HEK293 (cell line): ENCODE measurements at regions not wholly inside any gene's neighbourhood (a gene's known extent, or its start where the extent isn't known, plus 50 kb on each side); places are given as distances from the start of the nearest gene placed in this dataset.
A peak's percentile ranks its signal among the peaks of the same experiment; 100 is the strongest.

Experiments used
- AEBP2 ChIP-seq: fragments of 450-650 bp; formaldehyde crosslinking; IDR thresholded peaks from 2 replicates; pipeline ENCODE4 v1.5.1; 2016; ENCODE audit warnings: missing biosample characterization, missing genetic modification characterization, borderline replicate concordance
- OSR2 ChIP-seq: fragments of 450-650 bp; formaldehyde crosslinking; IDR thresholded peaks from 2 replicates; pipeline ENCODE4 v1.5.1; 2016; ENCODE audit warnings: missing biosample characterization, missing genetic modification characterization
- OVOL3 ChIP-seq: fragments of 450-650 bp; formaldehyde crosslinking; IDR thresholded peaks from 2 replicates; pipeline ENCODE4 v1.5.1; 2016; ENCODE audit warnings: missing biosample characterization, missing genetic modification characterization
- PRDM10 ChIP-seq: fragments of 450-650 bp; formaldehyde crosslinking; IDR thresholded peaks from 2 replicates; pipeline ENCODE4 v1.5.1; 2016; ENCODE audit warnings: missing biosample characterization, missing genetic modification characterization
- PRDM6 ChIP-seq: fragments of 450-650 bp; formaldehyde crosslinking; IDR thresholded peaks from 2 replicates; pipeline ENCODE4 v1.5.1; 2017; ENCODE audit warnings: missing biosample characterization, missing genetic modification characterization
- SP7 ChIP-seq: fragments of 450-650 bp; formaldehyde crosslinking; IDR thresholded peaks from 2 replicates; pipeline ENCODE4 v1.5.1; 2016; ENCODE audit warnings: missing biosample characterization, missing genetic modification characterization
- ZBTB10 ChIP-seq: fragments of 450-650 bp; formaldehyde crosslinking; IDR thresholded peaks from 2 replicates; pipeline ENCODE4 v1.5.1; 2016; ENCODE audit warnings: missing biosample characterization, missing genetic modification characterization
- ZBTB48 ChIP-seq: fragments of 450-650 bp; formaldehyde crosslinking; IDR thresholded peaks from 2 replicates; pipeline ENCODE4 v1.5.1; 2016; ENCODE audit warnings: missing biosample characterization, missing genetic modification characterization
- ZBTB49 ChIP-seq: fragments of 450-650 bp; formaldehyde crosslinking; IDR thresholded peaks from 2 replicates; pipeline ENCODE4 v1.5.1; 2016; ENCODE audit warnings: missing biosample characterization, missing genetic modification characterization, low read depth
- ZBTB8A ChIP-seq: fragments of 450-650 bp; formaldehyde crosslinking; IDR thresholded peaks from 2 replicates; pipeline ENCODE4 v1.5.1; 2016; ENCODE audit warnings: missing biosample characterization, missing genetic modification characterization
- ZIC2 ChIP-seq: fragments of 450-650 bp; formaldehyde crosslinking; IDR thresholded peaks from 2 replicates; pipeline ENCODE4 v1.5.1; 2016; ENCODE audit warnings: missing biosample characterization, missing genetic modification characterization
- ZNF121 ChIP-seq: fragments of 450-650 bp; formaldehyde crosslinking; IDR thresholded peaks from 2 replicates; pipeline ENCODE4 v1.5.1; 2016; ENCODE audit warnings: missing biosample characterization, missing genetic modification characterization
- ZNF211 ChIP-seq: fragments of 450-650 bp; formaldehyde crosslinking; IDR thresholded peaks from 2 replicates; pipeline ENCODE4 v1.5.1; 2016; ENCODE audit warnings: low read depth, missing biosample characterization, missing genetic modification characterization
- ZNF214 ChIP-seq: fragments of 450-650 bp; formaldehyde crosslinking; IDR thresholded peaks from 2 replicates; pipeline ENCODE4 v1.5.1; 2017; ENCODE audit warnings: missing biosample characterization, mild to moderate bottlenecking, missing genetic modification characterization, borderline replicate concordance
- ZNF302 ChIP-seq: fragments of 450-650 bp; formaldehyde crosslinking; IDR thresholded peaks from 2 replicates; pipeline ENCODE4 v1.5.1; 2016; ENCODE audit warnings: missing biosample characterization, missing genetic modification characterization, low read depth
- ZNF311 ChIP-seq: fragments of 450-650 bp; formaldehyde crosslinking; IDR thresholded peaks from 2 replicates; pipeline ENCODE4 v1.5.1; 2017; ENCODE audit warnings: missing biosample characterization, missing genetic modification characterization, borderline replicate concordance
- ZNF37A ChIP-seq: fragments of 450-650 bp; IDR thresholded peaks from 2 replicates; pipeline ENCODE4 v1.5.1; 2018; ENCODE audit warnings: missing biosample characterization, missing genetic modification characterization
- ZNF398 ChIP-seq: fragments of 450-650 bp; formaldehyde crosslinking; IDR thresholded peaks from 2 replicates; pipeline ENCODE4 v1.5.1; 2017; ENCODE audit warnings: missing biosample characterization, missing genetic modification characterization
- ZNF544 ChIP-seq: fragments of 450-650 bp; formaldehyde crosslinking; IDR thresholded peaks from 2 replicates; pipeline ENCODE4 v1.5.0; 2017; ENCODE audit warnings: missing biosample characterization, missing genetic modification characterization
- ZNF561 ChIP-seq: fragments of 450-650 bp; IDR thresholded peaks from 2 replicates; pipeline ENCODE4 v1.5.1; 2018; ENCODE audit warnings: missing biosample characterization, missing genetic modification characterization, borderline replicate concordance
- ZNF580 ChIP-seq: fragments of 450-650 bp; formaldehyde crosslinking; IDR thresholded peaks from 2 replicates; pipeline ENCODE4 v1.5.1; 2016; ENCODE audit warnings: missing biosample characterization, missing genetic modification characterization
- ZNF585B ChIP-seq: fragments of 450-650 bp; formaldehyde crosslinking; IDR thresholded peaks from 2 replicates; pipeline ENCODE4 v1.5.1; 2016; ENCODE audit warnings: missing biosample characterization, missing genetic modification characterization
- ZNF670 ChIP-seq: fragments of 450-650 bp; formaldehyde crosslinking; IDR thresholded peaks from 2 replicates; pipeline ENCODE4 v1.5.1; 2016; ENCODE audit warnings: missing biosample characterization, missing genetic modification characterization, low read depth
- ZSCAN30 ChIP-seq: fragments of 450-650 bp; IDR thresholded peaks from 2 replicates; pipeline ENCODE4 v1.5.1; 2018; ENCODE audit warnings: missing biosample characterization, mild to moderate bottlenecking, missing genetic modification characterization, moderate library complexity
- ZXDB ChIP-seq: fragments of 450-650 bp; formaldehyde crosslinking; IDR thresholded peaks from 2 replicates; pipeline ENCODE4 v1.5.1; 2016; ENCODE audit warnings: missing biosample characterization, missing genetic modification characterization

- TF ChIP-seq OVOL3, result no peak
- TF ChIP-seq ZNF37A (tag by site-specific recombination), result no peak
- TF ChIP-seq ZNF214 (tag by site-specific recombination), result no peak
- TF ChIP-seq ZNF398 (tag by site-specific recombination), result no peak
- peak; percentile 57; the same call in 1 of the 2 replicates for TF ChIP-seq ZBTB48
- TF ChIP-seq ZNF311 (tag by site-specific recombination), result no peak
- peak; percentile 93 for TF ChIP-seq ZBTB8A (tag by site-specific recombination)
- no peak for TF ChIP-seq ZSCAN30
- TF ChIP-seq AEBP2, result no peak
- TF ChIP-seq ZNF585B (tag by site-specific recombination), result no peak
- no peak for TF ChIP-seq ZNF121
- TF ChIP-seq SP7 (tag by site-specific recombination), result peak; percentile 85
- no peak for TF ChIP-seq ZNF302 (tag by site-specific recombination)
- peak; percentile 19; the same call in 1 of the 2 replicates for TF ChIP-seq ZNF561 (tag by site-specific recombination)
- TF ChIP-seq OSR2 (tag by site-specific recombination), result no peak
- no peak for TF ChIP-seq PRDM6 (tag by site-specific recombination)
- no peak for TF ChIP-seq ZNF211 (tag by site-specific recombination)
- TF ChIP-seq ZNF580 (tag by site-specific recombination), result peak; percentile 85
- no peak for TF ChIP-seq ZNF670 (tag by site-specific recombination)
- peak; percentile 81 for TF ChIP-seq PRDM10 (tag by site-specific recombination)
- peak; percentile 81 for TF ChIP-seq ZXDB (tag by site-specific recombination)
- TF ChIP-seq ZBTB49 (tag by site-specific recombination), result no peak
- peak; percentile 69 for TF ChIP-seq ZIC2 (tag by site-specific recombination)
- peak; percentile 88 for TF ChIP-seq ZBTB10
- TF ChIP-seq ZNF544, result no peak
These were observed 110.5 kb upstream of the SLC25A33 start (continued) for GRCh38 chr1:9428601-9429341.
